ENCODE measurements at regions not wholly inside any gene's neighbourhood (a gene's known extent, or its start where the extent isn't known, plus 50 kb on each side); places are given as distances from the start of the nearest gene placed in this dataset.

DNA sequence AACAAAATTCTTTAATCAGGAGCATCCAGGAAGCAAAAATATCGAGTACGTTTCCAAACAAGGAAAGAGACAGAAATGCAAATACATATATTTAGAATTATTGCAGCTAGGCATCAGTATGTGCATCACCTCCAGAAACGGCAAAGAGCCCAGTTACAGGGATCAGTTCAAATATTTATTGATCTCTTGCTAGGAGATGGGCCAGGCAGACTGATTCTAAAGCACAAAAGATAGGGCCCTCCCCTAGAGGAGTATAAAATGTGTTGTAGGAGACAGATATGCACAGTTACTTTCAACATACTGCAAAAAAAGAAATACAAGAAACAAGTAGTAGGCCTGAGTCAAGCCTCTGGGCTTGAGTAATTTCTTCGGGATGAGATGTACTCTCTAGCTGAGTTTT is 80.7 kb upstream of the NHSL1 start:
- ATAC-seq (no peak), DNase-seq (ENCODE audit: low read depth, low spot score) (no peak)
- no TSS peak for BruUV-seq (replicated peaks)
- Histone ChIP-seq H3K4me3 (replicated peaks in 1 of 2; ENCODE audit: low read depth in 1 of 2, low read length in 2 of 2) (no peak overlapping the region), H3K9me3 (ENCODE audit: control insufficient read depth in 1 of 2, insufficient read depth in 1 of 2, low read depth in 1 of 2, low read length in 2 of 2) (no peaks in the 10 kb centered on the region), H3K36me3 (ENCODE audit: control insufficient read depth in 1 of 2, insufficient read depth in 2 of 2, low read length in 2 of 2) (no peaks in the 10 kb centered on the region), H2AFZ (ENCODE audit: low read depth, low read length, poor library complexity, severe bottlenecking) (no peak overlapping the region), H3K79me2 (ENCODE audit: insufficient read depth, low read length) (0 out of 2 replicates have a peak, but pooled peaks cover 3% of the 10 kb centered on the region), H3K4me2 (ENCODE audit: low read length) (no peak overlapping the region), H3K9ac (ENCODE audit: low read length) (no peak overlapping the region), H3K27me3 (ENCODE audit: insufficient read depth, low read length) (no peaks in the 10 kb centered on the region), H3K27ac (ENCODE audit: low read depth, low read length) (no peak overlapping the region), H3K9me2 (ENCODE audit: insufficient read depth) (no peaks in the 10 kb centered on the region), H4K20me1 (ENCODE audit: insufficient read depth) (no peaks in the 10 kb centered on the region), H3K4me1 (ENCODE audit: control insufficient read depth in 1 of 2, insufficient read depth in 2 of 2, low read length in 2 of 2) (no peaks in the 10 kb centered on the region)
- CTCF ChIA-PET: no interaction called here
- RAD21 ChIA-PET (ENCODE audit: low non-redundant PET in 1 of 2, low total read pairs in 2 of 2, uncharacterized antibody in 2 of 2, unreplicated experiment in 2 of 2): no interaction called here
- intact Hi-C loops (cut with micrococcal nuclease): no loop called here
- POLR2A ChIA-PET: no interaction called here
- TF ChIP-seq ZFX (IDR thresholded peaks at IDR 0.05): no peak
- no peak for TF ChIP-seq RAD21 (IDR thresholded peaks at IDR 0.05; ENCODE audit: low read depth)
- TF ChIP-seq CEBPB (IDR thresholded peaks at IDR 0.05; ENCODE audit: low read depth): no peak
- TF ChIP-seq EZH2 (IDR thresholded peaks at IDR 0.05): no peak
- no peak for TF ChIP-seq REST (IDR thresholded peaks at IDR 0.05; ENCODE audit: low read depth)
- TF ChIP-seq POLR2A (IDR thresholded peaks at IDR 0.05; ENCODE audit: borderline replicate concordance, extremely low read depth, insufficient read depth, insufficient read length): no peak
- no peak for TF ChIP-seq YY1 (IDR thresholded peaks at IDR 0.05; ENCODE audit: extremely low read depth, insufficient replicate concordance, low read depth, low read length)
- TF ChIP-seq ELF1 (IDR thresholded peaks at IDR 0.05; ENCODE audit: borderline replicate concordance, low read depth): no peak
- TF ChIP-seq ZNF274 (IDR thresholded peaks at IDR 0.05; ENCODE audit: low read depth, low read length): no peak
- no peak for TF ChIP-seq SP1 (IDR thresholded peaks at IDR 0.05; ENCODE audit: low read depth)
- TF ChIP-seq EGR1 (IDR thresholded peaks at IDR 0.05; ENCODE audit: low read depth): no peak
- TF ChIP-seq POLR2AphosphoS5 (IDR thresholded peaks at IDR 0.05; ENCODE audit: low read depth, low read length): no peak
- TF ChIP-seq, protein P1, sequence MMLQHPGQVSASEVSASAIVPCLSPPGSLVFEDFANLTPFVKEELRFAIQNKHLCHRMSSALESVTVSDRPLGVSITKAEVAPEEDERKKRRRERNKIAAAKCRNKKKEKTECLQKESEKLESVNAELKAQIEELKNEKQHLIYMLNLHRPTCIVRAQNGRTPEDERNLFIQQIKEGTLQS (IDR thresholded peaks at IDR 0.05): no peak
- TF ChIP-seq ZBTB33 (IDR thresholded peaks at IDR 0.05; ENCODE audit: extremely low read depth, insufficient replicate concordance, low read length): no peak
- TF ChIP-seq EZH2phosphoT487 (IDR thresholded peaks at IDR 0.05; ENCODE audit: borderline replicate concordance): no peak
- no peak for TF ChIP-seq SIN3A (IDR thresholded peaks at IDR 0.05; ENCODE audit: low read depth)
- TF ChIP-seq JUND (IDR thresholded peaks at IDR 0.05): no peak
- no peak for TF ChIP-seq FOSL1 (IDR thresholded peaks at IDR 0.05; ENCODE audit: low read depth)
- TF ChIP-seq SRF (IDR thresholded peaks at IDR 0.05; ENCODE audit: low read depth): no peak
- TF ChIP-seq, protein P2, sequence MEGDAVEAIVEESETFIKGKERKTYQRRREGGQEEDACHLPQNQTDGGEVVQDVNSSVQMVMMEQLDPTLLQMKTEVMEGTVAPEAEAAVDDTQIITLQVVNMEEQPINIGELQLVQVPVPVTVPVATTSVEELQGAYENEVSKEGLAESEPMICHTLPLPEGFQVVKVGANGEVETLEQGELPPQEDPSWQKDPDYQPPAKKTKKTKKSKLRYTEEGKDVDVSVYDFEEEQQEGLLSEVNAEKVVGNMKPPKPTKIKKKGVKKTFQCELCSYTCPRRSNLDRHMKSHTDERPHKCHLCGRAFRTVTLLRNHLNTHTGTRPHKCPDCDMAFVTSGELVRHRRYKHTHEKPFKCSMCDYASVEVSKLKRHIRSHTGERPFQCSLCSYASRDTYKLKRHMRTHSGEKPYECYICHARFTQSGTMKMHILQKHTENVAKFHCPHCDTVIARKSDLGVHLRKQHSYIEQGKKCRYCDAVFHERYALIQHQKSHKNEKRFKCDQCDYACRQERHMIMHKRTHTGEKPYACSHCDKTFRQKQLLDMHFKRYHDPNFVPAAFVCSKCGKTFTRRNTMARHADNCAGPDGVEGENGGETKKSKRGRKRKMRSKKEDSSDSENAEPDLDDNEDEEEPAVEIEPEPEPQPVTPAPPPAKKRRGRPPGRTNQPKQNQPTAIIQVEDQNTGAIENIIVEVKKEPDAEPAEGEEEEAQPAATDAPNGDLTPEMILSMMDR (IDR thresholded peaks at IDR 0.05 in 2 of 3, conservative IDR thresholded peaks at IDR 0.05 in 1 of 3; ENCODE audit: borderline replicate concordance in 1 of 3, insufficient read depth in 1 of 3, low read depth in 2 of 3, low read length in 2 of 3): no peak
